SK-N-MC (cell line): ENCODE measurements at regions not wholly inside any gene's neighbourhood (a gene's known extent, or its start where the extent isn't known, plus 50 kb on each side); places are given as distances from the start of the nearest gene placed in this dataset.

ENCODE experiments used
- EZH2 ChIP-seq: fragments of 200-600 bp; sonication (generic); IDR thresholded peaks from one replicate; pipeline ENCODE4 v1.6.1; 2017; ENCODE audit warnings: antibody characterized with exemption
- FOXP2 ChIP-seq: optimal IDR thresholded peaks from 2 replicates; pipeline ENCODE3; 2011; ENCODE audit warnings: mild to moderate bottlenecking, moderate library complexity; ENCODE audit not compliant: insufficient read depth; ENCODE audit errors: extremely low read length, control extremely low read depth
- POLR2AphosphoS5 ChIP-seq: IDR thresholded peaks from 2 replicates; pipeline ENCODE4 v1.6.1; 2012; ENCODE audit warnings: mild to moderate bottlenecking, low read depth, low read length, borderline replicate concordance

- TF ChIP-seq EZH2 (no peak), POLR2AphosphoS5 (no peak), FOXP2 (no peak)
Measured at GRCh38 chr4:138021139-138021830, 220.9 kb downstream of the SLC7A11 start.
